Activated CD4-positive, alpha-beta T cell treated with anti-CD3 and anti-CD28 coated beads, Interleukin-2, Interleukin-6, amounts not matched to agents 100 ng/mL and 50 ng/mL, durations not matched to agents 16 hours and 8 hours (primary cell): ENCODE measurements at regions not wholly inside any gene's neighbourhood (a gene's known extent, or its start where the extent isn't known, plus 50 kb on each side); places are given as distances from the start of the nearest gene placed in this dataset.
"Not testable (repeated sequence)": the region's sequence is repeated elsewhere in the genome, so short reads cannot be mapped to it uniquely, and the experiment has no call there.

Experiments
- DNase-seq: peaks from one replicate; pipeline ENCODE4 v3.0.0-alpha.2; 2020

GRCh38 chr3:182294696-182295095, 498.6 kb upstream of the ATP11B start:
- no peak for DNase-seq

GRCh38 chr3:182300266-182300665, 493.0 kb upstream of the ATP11B start:
- DNase-seq: no peak

- no peak for DNase-seq
Observed at GRCh38 chr3:182303169-182303568, 490.1 kb upstream of the ATP11B start.

GRCh38 chr3:182305881-182306665, 487.2 kb upstream of the ATP11B start:
- no peak for DNase-seq

GRCh38 chr3:182308328-182308727, 485.0 kb upstream of the ATP11B start:
- DNase-seq: no peak

GRCh38 chr3:182309120-182309519, 484.2 kb upstream of the ATP11B start:
- no peak for DNase-seq

GRCh38 chr3:182315313-182315712, 478.0 kb upstream of the ATP11B start:
- no peak for DNase-seq

- no peak for DNase-seq
Observed at GRCh38 chr3:182323126-182323700, 470.1 kb upstream of the ATP11B start.

GRCh38 chr3:182323898-182324297, 469.4 kb upstream of the ATP11B start:
- DNase-seq: no peak

GRCh38 chr3:182325213-182325950, 467.9 kb upstream of the ATP11B start:
- no peak for DNase-seq

- DNase-seq: no peak
Observed at GRCh38 chr3:182327196-182327681, 466.1 kb upstream of the ATP11B start.

GRCh38 chr3:182330646-182331045, 462.7 kb upstream of the ATP11B start:
- DNase-seq: no peak

GRCh38 chr3:182331341-182331740, 462.0 kb upstream of the ATP11B start:
- no peak for DNase-seq

GRCh38 chr3:182342252-182342651, 451.1 kb upstream of the ATP11B start:
- DNase-seq: no peak

- DNase-seq: not testable (repeated sequence)
Observed at GRCh38 chr3:182344026-182344425, 449.3 kb upstream of the ATP11B start.

GRCh38 chr3:182349051-182349450, 444.3 kb upstream of the ATP11B start:
- DNase-seq: no peak

GRCh38 chr3:182349951-182350517, 443.3 kb upstream of the ATP11B start:
- DNase-seq: no peak

GRCh38 chr3:182357928-182358327, 435.4 kb upstream of the ATP11B start:
- DNase-seq: no peak

- DNase-seq: no peak
Observed at GRCh38 chr3:182364323-182364722, 429.0 kb upstream of the ATP11B start.

- no peak for DNase-seq
Observed at GRCh38 chr3:182364723-182365650, 428.3 kb upstream of the ATP11B start.

- no peak for DNase-seq
Observed at GRCh38 chr3:182366746-182367145, 426.6 kb upstream of the ATP11B start.

GRCh38 chr3:182369861-182370260, 423.4 kb upstream of the ATP11B start:
- DNase-seq: no peak
